ENCODE measurements at regions not wholly inside any gene's neighbourhood (a gene's known extent, or its start where the extent isn't known, plus 50 kb on each side); places are given as distances from the start of the nearest gene placed in this dataset.

GRCh38 chr5:114243281-114243971, 118.4 kb upstream of the KCNN2 start:
- TF ChIP-seq CTCF (conservative IDR thresholded peaks at IDR 0.05; ENCODE audit: low read depth, low read length) (no peak), CEBPB (IDR thresholded peaks at IDR 0.05; ENCODE audit: low read depth, low read length) (peak; percentile 83), FOS (IDR thresholded peaks at IDR 0.05; ENCODE audit: low read depth, low read length) (peak; percentile 55; the same call in 1 of the 2 replicates), RAD21 (IDR thresholded peaks at IDR 0.05; ENCODE audit: low read length) (no peak), RCOR1 (IDR thresholded peaks at IDR 0.05; ENCODE audit: insufficient replicate concordance, low read length) (no peak), SMC3 (IDR thresholded peaks at IDR 0.05; ENCODE audit: low read depth, low read length) (no peak), POLR2A (IDR thresholded peaks at IDR 0.05; ENCODE audit: low read depth, low read length) (no peak), MXI1 (IDR thresholded peaks at IDR 0.05; ENCODE audit: borderline replicate concordance, low read depth, low read length) (no peak), USF2 (IDR thresholded peaks at IDR 0.05; ENCODE audit: low read depth, low read length) (no peak)
